Small intestine (tissue), 7 donors: ENCODE measurements at regions not wholly inside any gene's neighbourhood (a gene's known extent, or its start where the extent isn't known, plus 50 kb on each side); places are given as distances from the start of the nearest gene placed in this dataset.

Experiments used
- DNase-seq, 2 donors: peaks; one replicate each; pipeline versions ENCODE4 v3.0.0 to v3.0.0-alpha.2; 2013
- FAIRE-seq: peaks from 2 replicates; lab custom pipeline; 2012; peaks lifted over from hg19 to GRCh38; lab: Jason Lieb, UNC
- H3K27ac ChIP-seq, 3 donors: one replicate each; pipeline ENCODE4 v1.5.1; 2013; ENCODE audit warnings: low read length in 2 of 3, mild to moderate bottlenecking in 2 of 3, control low read depth in 1 of 3, inconsistent platforms in 1 of 3, low read depth in 1 of 3, moderate library complexity in 1 of 3
- H3K27me3 ChIP-seq, 3 donors: one replicate each; pipeline ENCODE4 v1.6.1; 2013; ENCODE audit warnings: low read length in 3 of 3, inconsistent platforms in 1 of 3; ENCODE audit not compliant: control insufficient read depth in 3 of 3, insufficient read depth in 3 of 3
- H3K36me3 ChIP-seq, 3 donors: one replicate each; pipeline ENCODE4 v1.6.1; 2013; ENCODE audit warnings: low read length in 3 of 3, inconsistent platforms in 1 of 3, low read depth in 1 of 3, mild to moderate bottlenecking in 1 of 3, moderate library complexity in 1 of 3; ENCODE audit not compliant: control insufficient read depth in 3 of 3, insufficient read depth in 2 of 3
- H3K4me1 ChIP-seq, 3 donors: one replicate each; pipeline ENCODE4 v1.6.1; 2013; ENCODE audit warnings: low read length in 2 of 3, inconsistent platforms in 1 of 3, low read depth in 1 of 3, mild to moderate bottlenecking in 1 of 3, moderate library complexity in 1 of 3; ENCODE audit not compliant: control insufficient read depth in 3 of 3, insufficient read depth in 2 of 3
- H3K4me3 ChIP-seq, 3 donors: one replicate each; pipeline ENCODE4 v1.5.1; 2013; ENCODE audit warnings: low read length in 3 of 3, control low read depth in 1 of 3, inconsistent platforms in 1 of 3, low read depth in 1 of 3, mild to moderate bottlenecking in 1 of 3, moderate library complexity in 1 of 3
- H3K9me3 ChIP-seq, 2 donors: one replicate each; pipeline ENCODE4 v1.6.1; 2013; ENCODE audit warnings: low read depth in 1 of 2, low read length in 1 of 2; ENCODE audit not compliant: control insufficient read depth in 2 of 2, insufficient read depth in 1 of 2
- WGBS, 3 donors: extraction: QIAGEN DNeasy Blood & Tissue Kit; methylation state at CpG; one replicate each; pipeline ENCODE4 v1.1.7; 2013; 5-methylcytosine and 5-hydroxymethylcytosine counted together
- donor health status: healthy with polysubstance abuse.
- donor health status: control.
- donor health status: control.
- donor health status: Bipolar disorder and iron deficiency.
- donor health status: healthy.

- Histone ChIP-seq H3K9me3 (peaks cover 0 to 4% of the 10 kb centered on the region in 2 donors), H3K4me3 (no peak overlapping the region), H3K4me1 (no peaks in the 10 kb centered on the region), H3K36me3 (no peaks in the 10 kb centered on the region), H3K27me3 (no peaks in the 10 kb centered on the region), H3K27ac (no peak overlapping the region)
- FAIRE-seq (no peak), DNase-seq (no peak)
- 90 to 92% (median 90%) methylated on average over 2 of the region's 2 CpGs for WGBS, 3 donors
Measured at GRCh38 chr10:6719561-6719960, 139.5 kb upstream of the PRKCQ start.

DNA sequence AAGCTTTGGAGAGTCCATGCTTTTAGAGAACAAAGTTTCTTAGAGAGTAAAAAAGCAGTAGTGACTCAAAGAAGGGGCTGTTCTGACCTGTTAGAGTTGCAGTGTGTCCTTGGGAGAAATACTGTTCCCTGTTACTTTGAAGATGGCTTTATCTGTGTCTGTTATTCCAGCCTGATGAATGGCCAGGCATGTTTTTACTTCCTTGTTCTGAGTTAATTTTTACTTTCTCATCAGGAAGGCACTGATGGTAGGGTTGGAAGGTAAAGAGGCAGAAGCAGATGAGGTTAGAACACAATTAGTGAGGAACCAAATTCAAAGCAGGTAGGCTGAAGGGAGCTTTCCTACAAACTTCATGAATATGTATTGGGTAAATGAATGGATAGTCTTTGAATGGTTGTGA is 138.5 kb upstream of the PRKCQ start:
- DNase-seq (no peak), FAIRE-seq (no peak)
- no peak overlapping the region for H3K27ac ChIP-seq
- no peaks in the 10 kb centered on the region for H3K27me3 ChIP-seq
- no peaks in the 10 kb centered on the region for H3K36me3 ChIP-seq
- H3K4me3 ChIP-seq = no peak overlapping the region
- H3K4me1 ChIP-seq = no peaks in the 10 kb centered on the region
- H3K9me3 ChIP-seq = peaks cover 0 to 4% of the 10 kb centered on the region in 2 donors

GRCh38 chr10:6716516-6716915 is 136.4 kb upstream of the PRKCQ start:
- Histone ChIP-seq H3K27me3 (no peaks in the 10 kb centered on the region), H3K27ac (no peak overlapping the region), H3K4me1 (no peaks in the 10 kb centered on the region), H3K36me3 (no peaks in the 10 kb centered on the region), H3K4me3 (no peak overlapping the region), H3K9me3 (peaks cover 0 to 4% of the 10 kb centered on the region in 2 donors)
- no peak for FAIRE-seq
- WGBS, 3 donors = 25 to 56% (median 34%) methylated on average over 1 of the region's 1 CpG
- DNase-seq = no peak

DNA sequence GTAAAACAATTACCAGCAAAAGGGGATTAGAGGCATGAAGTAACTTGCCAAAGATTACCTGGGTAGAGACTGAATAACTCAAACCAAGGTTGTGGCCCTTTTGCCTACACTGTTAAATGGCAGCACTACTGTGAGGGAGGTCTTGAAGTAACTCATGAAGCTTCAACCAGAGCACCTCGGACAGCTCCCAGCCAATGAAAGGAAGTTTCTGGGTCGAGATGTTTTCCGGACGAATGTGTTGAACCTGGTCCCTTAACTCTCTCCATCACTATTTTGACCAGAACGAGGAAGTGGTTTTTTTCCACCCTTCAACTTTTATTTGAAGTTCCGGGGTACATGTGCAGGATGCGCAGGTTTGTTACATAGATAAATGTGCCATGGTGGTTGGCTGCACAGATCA is 133.6 kb upstream of the PRKCQ start:
- Histone ChIP-seq H3K27ac (no peak overlapping the region), H3K9me3 (no peaks in the 10 kb centered on the region), H3K36me3 (no peaks in the 10 kb centered on the region), H3K4me3 (no peak overlapping the region), H3K4me1 (no peaks in the 10 kb centered on the region), H3K27me3 (peaks cover 0 to 3% (median 0%) of the 10 kb centered on the region in 3 donors)
- DNase-seq (no peak), FAIRE-seq (no peak)
- WGBS, 3 donors = 40 to 47% (median 44%) methylated on average over 7 of the region's 7 CpGs

GRCh38 chr10:6713120-6713519 is 133.0 kb upstream of the PRKCQ start:
- no peak for DNase-seq
- no peaks in the 10 kb centered on the region for H3K36me3 ChIP-seq
- H3K27ac ChIP-seq = no peak overlapping the region
- no peak overlapping the region for H3K4me3 ChIP-seq
- no peaks in the 10 kb centered on the region for H3K9me3 ChIP-seq
- peaks cover 0 to 3% (median 0%) of the 10 kb centered on the region in 3 donors for H3K27me3 ChIP-seq
- 44 to 76% (median 66%) methylated on average over 6 of the region's 6 CpGs for WGBS, 3 donors
- no peak for FAIRE-seq
- H3K4me1 ChIP-seq = no peaks in the 10 kb centered on the region

DNA sequence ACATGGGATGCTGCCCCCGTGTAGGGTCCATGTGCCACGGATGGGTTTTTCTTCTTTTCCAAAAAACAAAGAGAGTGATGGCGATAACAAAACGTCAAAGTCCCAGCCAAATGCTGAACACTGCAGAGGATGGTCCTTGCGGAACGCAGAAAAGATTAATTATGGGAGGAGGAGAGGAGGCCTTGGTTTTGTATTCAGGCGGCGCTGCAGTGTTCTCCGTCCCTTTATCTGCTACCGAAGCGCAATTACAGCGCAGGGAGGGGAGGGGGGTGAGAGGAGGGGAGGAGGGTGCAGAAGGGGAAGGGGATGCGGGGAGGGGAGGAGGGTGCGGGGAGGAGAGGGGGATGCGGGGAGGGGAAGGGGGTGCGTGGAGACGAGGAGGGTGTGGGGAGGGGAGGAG is 131.8 kb upstream of the PRKCQ start:
- H3K27ac ChIP-seq = no peak overlapping the region
- no peak for FAIRE-seq
- peaks cover 0 to 5% (median 0%) of the 10 kb centered on the region in 3 donors for H3K27me3 ChIP-seq
- H3K9me3 ChIP-seq = no peaks in the 10 kb centered on the region
- no peak for DNase-seq
- no peaks in the 10 kb centered on the region for H3K36me3 ChIP-seq
- no peaks in the 10 kb centered on the region for H3K4me1 ChIP-seq
- WGBS, 3 donors = 49 to 59% (median 54%) methylated on average over 14 to 17 of the region's 17 CpGs
- no peak overlapping the region for H3K4me3 ChIP-seq

DNA sequence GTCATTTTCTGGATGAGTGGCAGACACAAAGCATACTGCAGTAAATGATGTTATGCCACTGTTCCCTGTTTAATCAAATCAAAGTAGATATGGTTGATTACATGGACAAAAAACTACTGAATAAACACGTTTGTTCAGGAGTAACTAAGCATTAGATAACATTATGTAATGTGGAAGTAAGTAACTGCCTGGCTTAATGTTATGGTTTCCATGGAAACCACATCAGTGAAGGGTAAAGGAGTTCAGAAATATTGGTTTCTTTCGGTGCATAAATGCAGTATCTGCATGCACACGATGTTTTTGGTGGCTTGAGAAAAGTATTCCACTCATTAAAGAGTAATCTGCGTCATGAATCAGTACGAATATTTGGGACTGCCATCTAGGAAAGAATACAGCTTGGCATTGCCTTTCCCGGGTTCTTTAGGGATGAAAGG is 131.3 kb upstream of the PRKCQ start:
- Histone ChIP-seq H3K4me3 (no peak overlapping the region), H3K36me3 (no peaks in the 10 kb centered on the region), H3K4me1 (no peaks in the 10 kb centered on the region), H3K27me3 (peaks cover 0 to 5% (median 0%) of the 10 kb centered on the region in 3 donors), H3K9me3 (no peaks in the 10 kb centered on the region), H3K27ac (no peak overlapping the region)
- DNase-seq (no peak), FAIRE-seq (no peak)
- 45 to 64% (median 51%) methylated on average over 6 of the region's 6 CpGs for WGBS, 3 donors

DNA sequence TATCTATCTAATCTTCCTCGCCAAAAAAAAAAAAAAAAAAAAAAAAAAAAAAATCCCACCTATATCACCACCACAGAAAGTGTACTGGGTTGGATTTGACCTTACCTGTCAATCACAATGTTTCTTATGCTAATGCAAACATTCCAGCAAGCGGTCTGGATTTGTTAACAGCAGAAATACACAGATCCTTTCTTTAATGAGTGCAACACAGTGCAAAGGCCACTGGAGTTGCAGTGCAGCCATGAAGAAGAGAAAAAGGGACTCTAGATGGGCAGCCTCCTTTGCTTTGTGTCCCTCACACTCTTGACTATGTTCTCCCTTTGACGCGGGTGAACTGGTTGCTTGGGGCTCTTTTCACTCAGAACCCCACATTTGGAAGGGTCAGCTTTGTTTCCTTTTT is 127.3 kb upstream of the PRKCQ start:
- FAIRE-seq (no peak), DNase-seq (no peak)
- no peak overlapping the region for H3K27ac ChIP-seq
- H3K4me1 ChIP-seq = no peaks in the 10 kb centered on the region
- peaks cover 0 to 5% (median 0%) of the 10 kb centered on the region in 3 donors for H3K27me3 ChIP-seq
- no peaks in the 10 kb centered on the region for H3K36me3 ChIP-seq
- WGBS, 3 donors = 70 to 86% (median 77%) methylated on average over 4 of the region's 4 CpGs
- H3K4me3 ChIP-seq = no peak overlapping the region
- H3K9me3 ChIP-seq = no peaks in the 10 kb centered on the region

- Histone ChIP-seq H3K4me1 (no peaks in the 10 kb centered on the region), H3K27ac (no peak overlapping the region), H3K4me3 (no peak overlapping the region), H3K9me3 (no peaks in the 10 kb centered on the region), H3K27me3 (peaks cover 0 to 5% (median 0%) of the 10 kb centered on the region in 3 donors), H3K36me3 (no peaks in the 10 kb centered on the region)
- FAIRE-seq (no peak), DNase-seq (no peak)
- 50 to 64% (median 60%) methylated on average over 4 of the region's 4 CpGs for WGBS, 3 donors
Measured at GRCh38 chr10:6706725-6707124, 126.6 kb upstream of the PRKCQ start.
